Large intestine (tissue), 3 donors: ENCODE measurements at regions not wholly inside any gene's neighbourhood (a gene's known extent, or its start where the extent isn't known, plus 50 kb on each side); places are given as distances from the start of the nearest gene placed in this dataset.
"Not testable (repeated sequence)": the region's sequence is repeated elsewhere in the genome, so short reads cannot be mapped to it uniquely, and the experiment has no call there.

Source experiments
- DNase-seq, 2 donors: peaks; one replicate each; pipeline versions ENCODE4 v3.0.0 to v3.0.0-alpha.2; 2013
- H3K27ac ChIP-seq: one replicate; pipeline ENCODE4 v1.5.1; 2013; ENCODE audit warnings: low read length
- H3K27me3 ChIP-seq: 2 replicates; pipeline ENCODE4 v1.6.1; 2013; ENCODE audit warnings: low read length; ENCODE audit not compliant: control insufficient read depth, insufficient read depth
- H3K36me3 ChIP-seq: 2 replicates; pipeline ENCODE4 v1.6.1; 2013; ENCODE audit warnings: low read length; ENCODE audit not compliant: control insufficient read depth, insufficient read depth
- H3K4me1 ChIP-seq: one replicate; pipeline ENCODE4 v1.6.1; 2013; ENCODE audit warnings: low read length; ENCODE audit not compliant: control insufficient read depth, insufficient read depth
- H3K4me3 ChIP-seq: one replicate; pipeline ENCODE4 v1.5.1; 2013; ENCODE audit warnings: low read length
- H3K9me3 ChIP-seq: one replicate; pipeline ENCODE4 v1.6.1; 2013; ENCODE audit warnings: mild to moderate bottlenecking, low read depth, low read length, moderate library complexity; ENCODE audit not compliant: control insufficient read depth
- WGBS: methylation state at CpG from one replicate; pipeline ENCODE4 v1.1.5; 2013; ENCODE audit warnings: low lambda C conversion rate; ENCODE audit not compliant: insufficient coverage; 5-methylcytosine and 5-hydroxymethylcytosine counted together

- WGBS, result no CpG with 5 or more reads among the region's 4 CpGs
Measured at GRCh38 chr16:21487956-21488355, 111.4 kb upstream of the METTL9 start.

GRCh38 chr16:21499046-21499445 is 100.3 kb upstream of the METTL9 start:
- H3K27me3 ChIP-seq, H3K4me3 ChIP-seq, H3K27ac ChIP-seq, H3K9me3 ChIP-seq, H3K4me1 ChIP-seq, H3K36me3 ChIP-seq, DNase-seq: not testable (repeated sequence)
- WGBS, result no CpG with 5 or more reads among the region's 9 CpGs

More at GRCh38 chr16:21487956-21488355, 111.4 kb upstream of the METTL9 start:
- not testable (repeated sequence) for H3K4me3 ChIP-seq, H3K27me3 ChIP-seq, H3K36me3 ChIP-seq, DNase-seq, H3K9me3 ChIP-seq, H3K4me1 ChIP-seq, H3K27ac ChIP-seq

- not testable (repeated sequence) for H3K9me3 ChIP-seq, H3K27me3 ChIP-seq, H3K36me3 ChIP-seq, H3K4me1 ChIP-seq
- Histone ChIP-seq H3K27ac (peak overlapping the region; percentile 100), H3K4me3 (peak overlapping the region; percentile 98)
- WGBS, result no CpG with 5 or more reads among the region's 51 CpGs
- peak in 1 of 2 donors; percentile 75 for DNase-seq
Measured at GRCh38 chr16:21501223-21501868, 98.0 kb upstream of the METTL9 start.

DNA sequence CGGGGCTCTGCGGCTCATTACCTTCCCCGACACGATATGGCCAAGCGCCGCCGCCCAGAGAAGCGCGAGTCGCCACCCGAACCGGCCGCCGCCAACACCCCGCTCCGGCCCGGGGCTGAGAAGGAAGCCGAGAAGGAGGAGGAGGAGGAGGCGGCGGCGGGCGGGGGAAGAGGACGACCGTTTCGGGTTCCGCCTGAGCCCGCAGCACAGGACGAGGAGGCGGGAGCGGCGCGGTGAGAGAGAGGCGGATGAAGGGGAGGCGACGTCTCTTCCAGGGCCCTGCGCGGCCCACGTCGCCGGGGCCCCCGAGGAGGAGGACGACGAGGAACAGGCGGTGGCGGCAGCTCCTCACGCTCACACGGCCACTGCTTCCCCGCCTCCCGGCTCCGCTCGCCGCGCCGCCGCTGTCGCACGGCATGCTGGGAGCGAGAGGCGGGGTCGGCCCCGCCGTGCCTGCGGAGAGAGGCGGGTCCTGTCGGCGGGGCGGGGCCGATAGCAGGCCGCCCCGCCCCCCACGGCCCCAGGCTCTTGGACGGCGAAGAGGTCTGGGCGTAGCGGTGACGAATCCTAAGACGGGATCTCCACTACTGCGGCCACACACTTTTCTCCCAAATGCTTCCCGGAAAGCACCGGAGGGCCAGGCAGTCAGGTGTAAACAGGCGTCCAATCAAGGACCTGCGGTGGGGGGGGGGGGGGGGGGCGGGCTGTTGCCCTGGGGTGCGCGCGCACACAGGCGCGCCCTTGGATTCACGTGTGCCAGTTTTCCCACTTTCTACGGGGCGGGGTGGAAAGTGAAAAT is 97.3 kb upstream of the METTL9 start:
- no peaks in the 10 kb centered on the region for H3K27me3 ChIP-seq
- DNase-seq, result peak; percentile 74 to 92
- WGBS, result 0% methylated on average over 2 of the region's 91 CpGs

GRCh38 chr16:21503574-21503920 is 95.8 kb upstream of the METTL9 start:
- not testable (repeated sequence) for H3K27me3 ChIP-seq, H3K4me1 ChIP-seq, DNase-seq, H3K4me3 ChIP-seq, H3K36me3 ChIP-seq, H3K9me3 ChIP-seq, H3K27ac ChIP-seq
- WGBS, result no CpG with 5 or more reads among the region's 6 CpGs

More for the DNA sequence above, 97.3 kb upstream of the METTL9 start:
- Histone ChIP-seq H3K36me3 (no peaks in the 10 kb centered on the region), H3K9me3 (no peaks in the 10 kb centered on the region), H3K27ac (peak overlapping the region; percentile 100), H3K4me3 (peak overlapping the region; percentile 98), H3K4me1 (peaks cover 4% of the 10 kb centered on the region)

DNA sequence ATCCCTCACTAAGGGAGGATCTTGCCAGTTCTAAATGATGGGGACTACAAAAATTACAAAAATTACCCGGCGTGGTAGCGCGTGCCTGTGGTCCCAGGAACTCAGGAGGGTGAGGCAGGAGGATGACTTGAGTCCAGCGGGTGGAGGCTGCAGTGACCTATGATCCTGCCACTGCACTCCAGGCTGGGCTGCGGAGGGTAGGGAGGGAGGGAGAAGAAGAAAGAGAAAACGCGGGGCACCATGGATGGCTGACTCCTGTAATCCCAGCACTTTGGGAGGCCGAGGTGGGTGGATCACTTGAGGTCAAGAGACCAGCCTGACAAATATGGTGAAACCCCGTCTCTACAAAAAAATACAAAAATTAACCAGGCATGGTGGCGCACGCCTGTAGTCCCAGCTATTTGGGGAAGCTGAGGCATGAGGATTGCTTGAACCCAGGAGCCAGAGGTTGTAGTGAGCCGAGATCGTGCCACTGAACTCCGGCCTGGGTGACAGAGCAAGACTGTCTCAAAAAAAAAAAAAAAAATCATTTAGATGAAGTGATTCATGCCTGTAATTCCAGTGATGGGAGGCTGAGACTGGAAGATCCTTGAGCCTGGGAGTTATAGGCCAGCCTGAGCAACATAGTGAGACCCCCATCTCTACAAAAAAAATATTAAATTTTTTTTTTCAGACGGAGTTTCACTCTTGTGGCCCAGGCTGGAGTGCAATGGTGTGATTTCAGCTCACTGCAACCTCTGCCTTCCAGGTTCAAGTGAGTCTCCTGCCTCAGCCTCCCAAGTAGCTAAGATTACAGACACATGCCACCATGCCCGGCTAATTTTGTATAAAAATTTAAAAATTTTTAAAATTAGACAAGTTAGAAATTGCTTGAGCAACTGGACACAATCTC is 95.2 kb upstream of the METTL9 start:
- not testable (repeated sequence) for H3K27ac ChIP-seq, DNase-seq, H3K9me3 ChIP-seq, H3K27me3 ChIP-seq, H3K36me3 ChIP-seq, H3K4me3 ChIP-seq, H3K4me1 ChIP-seq
- 100% methylated on average over 1 of the region's 17 CpGs for WGBS

- no CpG with 5 or more reads among the region's 6 CpGs for WGBS
- not testable (repeated sequence) for H3K9me3 ChIP-seq, H3K27me3 ChIP-seq, H3K4me3 ChIP-seq, H3K4me1 ChIP-seq, H3K27ac ChIP-seq
- peaks cover 19% of the 10 kb centered on the region for H3K36me3 ChIP-seq
- DNase-seq, result peak in 1 of 2 donors; percentile 5
Measured at GRCh38 chr16:21505751-21506520, 93.4 kb upstream of the METTL9 start.

DNA sequence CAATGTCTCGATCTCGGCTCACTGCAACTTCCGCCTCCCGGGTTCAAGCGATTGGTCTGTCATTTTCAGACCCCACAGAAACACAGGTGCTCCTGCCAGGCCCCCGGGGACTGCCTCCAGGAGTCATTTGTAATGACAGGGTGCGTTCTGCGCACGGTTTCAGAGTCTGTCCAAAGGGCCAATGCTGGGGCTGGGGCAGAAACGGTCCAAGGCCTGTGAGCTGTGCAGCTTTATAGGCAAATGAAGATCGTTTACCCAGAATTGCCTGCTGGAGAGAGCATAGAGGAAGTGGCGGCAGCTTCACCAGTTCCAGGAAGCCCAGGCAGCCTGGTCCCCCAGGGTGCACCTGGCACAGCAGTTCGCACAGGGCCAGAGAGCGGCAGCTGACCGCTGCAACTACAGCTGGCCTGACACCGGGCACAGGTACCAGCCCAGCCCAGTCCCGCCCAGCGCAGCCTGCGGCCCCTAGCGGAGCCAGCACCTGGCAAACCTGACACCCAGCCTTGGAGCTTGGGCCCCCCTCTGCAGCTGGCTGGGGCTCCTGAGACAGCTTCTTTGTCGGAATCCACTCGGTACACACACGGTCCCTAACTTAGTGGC is 92.4 kb upstream of the METTL9 start:
- not testable (repeated sequence) for H3K27ac ChIP-seq, H3K9me3 ChIP-seq, H3K4me3 ChIP-seq, DNase-seq, H3K27me3 ChIP-seq, H3K4me1 ChIP-seq
- no CpG with 5 or more reads among the region's 23 CpGs for WGBS
- H3K36me3 ChIP-seq, result peaks cover 23% of the 10 kb centered on the region

DNA sequence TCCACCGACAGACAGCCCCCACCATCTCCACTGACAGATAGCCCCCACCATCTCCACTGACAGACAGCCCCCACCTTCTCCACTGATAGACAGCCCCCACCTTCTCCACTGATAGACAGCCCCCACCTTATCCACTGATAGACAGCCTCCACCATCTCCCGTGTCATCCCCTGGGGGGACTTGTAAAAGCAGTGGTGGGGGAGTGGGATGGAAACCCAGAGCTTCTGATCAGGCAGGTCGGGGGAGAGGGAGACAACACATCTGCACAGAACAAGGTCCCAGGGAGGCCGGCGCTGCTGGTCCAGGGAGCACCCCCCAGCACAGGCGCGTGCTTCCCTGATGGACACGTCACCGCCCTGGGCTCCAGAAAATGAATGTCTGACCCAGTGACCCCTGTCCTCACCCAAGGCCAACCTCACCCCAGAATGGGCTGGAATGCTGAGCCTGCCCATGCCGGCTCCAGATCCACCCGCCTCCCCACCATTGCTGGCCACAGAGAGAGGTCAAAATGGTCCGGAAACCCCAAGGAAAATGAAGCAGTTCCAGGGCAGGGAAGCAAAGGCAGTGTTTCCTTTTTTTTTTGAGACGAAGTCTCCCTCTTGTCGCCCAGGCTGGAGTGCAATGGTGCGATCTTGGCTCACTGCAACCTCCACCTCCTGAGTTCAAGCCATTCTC is 91.6 kb upstream of the METTL9 start:
- H3K4me3 ChIP-seq, result not testable (repeated sequence)

More for the DNA sequence above, 91.6 kb upstream of the METTL9 start:
- WGBS, result no CpG with 5 or more reads among the region's 15 CpGs
- not testable (repeated sequence) for H3K4me1 ChIP-seq, H3K9me3 ChIP-seq, H3K27me3 ChIP-seq, H3K27ac ChIP-seq, DNase-seq
- peaks cover 23% of the 10 kb centered on the region for H3K36me3 ChIP-seq
